22Rv1 (cell line): ENCODE measurements at regions not wholly inside any gene's neighbourhood (a gene's known extent, or its start where the extent isn't known, plus 50 kb on each side); places are given as distances from the start of the nearest gene placed in this dataset.

ENCODE experiments used
- ZFX ChIP-seq: fragments of 450-650 bp; IDR thresholded peaks from 2 replicates; pipeline ENCODE4 v1.6.1; 2017; ENCODE audit warnings: antibody characterized with exemption, borderline replicate concordance
- TF ChIP-seq, protein P1 (sequence below): fragments of 450-650 bp; IDR thresholded peaks from 2 replicates; pipeline ENCODE4 v1.5.1; 2017; ENCODE audit warnings: mild to moderate bottlenecking

DNA sequence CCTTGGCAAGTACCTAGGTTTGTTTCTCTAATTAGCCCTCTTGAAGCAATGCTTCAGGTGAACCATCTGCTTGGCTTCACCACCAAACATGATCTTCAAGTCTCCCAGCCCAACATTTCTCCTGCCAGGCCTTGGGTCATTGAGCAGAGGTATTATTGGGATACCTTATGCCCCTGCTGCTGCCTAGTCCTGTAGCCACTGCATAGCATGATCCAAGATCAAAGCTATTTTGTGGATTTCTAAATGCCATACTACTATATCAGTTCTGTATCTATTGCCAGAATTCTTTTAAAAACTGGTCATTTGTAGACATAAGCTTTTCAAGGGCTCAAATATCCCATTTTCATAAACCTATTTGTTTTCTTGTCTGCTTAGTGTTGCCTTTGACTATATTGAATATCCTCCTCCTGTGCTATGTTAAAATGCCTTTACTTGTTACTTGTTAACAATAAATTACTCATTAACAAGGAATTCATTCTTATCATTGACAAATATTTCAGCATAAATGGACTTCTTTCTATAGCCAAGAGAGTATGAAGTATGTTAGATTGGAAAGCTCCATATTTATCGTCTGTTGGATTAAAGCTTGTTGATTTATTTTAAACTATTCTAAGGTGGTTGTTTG lies 204.5 kb upstream of the RBBP8 start:
- TF ChIP-seq, protein P1, sequence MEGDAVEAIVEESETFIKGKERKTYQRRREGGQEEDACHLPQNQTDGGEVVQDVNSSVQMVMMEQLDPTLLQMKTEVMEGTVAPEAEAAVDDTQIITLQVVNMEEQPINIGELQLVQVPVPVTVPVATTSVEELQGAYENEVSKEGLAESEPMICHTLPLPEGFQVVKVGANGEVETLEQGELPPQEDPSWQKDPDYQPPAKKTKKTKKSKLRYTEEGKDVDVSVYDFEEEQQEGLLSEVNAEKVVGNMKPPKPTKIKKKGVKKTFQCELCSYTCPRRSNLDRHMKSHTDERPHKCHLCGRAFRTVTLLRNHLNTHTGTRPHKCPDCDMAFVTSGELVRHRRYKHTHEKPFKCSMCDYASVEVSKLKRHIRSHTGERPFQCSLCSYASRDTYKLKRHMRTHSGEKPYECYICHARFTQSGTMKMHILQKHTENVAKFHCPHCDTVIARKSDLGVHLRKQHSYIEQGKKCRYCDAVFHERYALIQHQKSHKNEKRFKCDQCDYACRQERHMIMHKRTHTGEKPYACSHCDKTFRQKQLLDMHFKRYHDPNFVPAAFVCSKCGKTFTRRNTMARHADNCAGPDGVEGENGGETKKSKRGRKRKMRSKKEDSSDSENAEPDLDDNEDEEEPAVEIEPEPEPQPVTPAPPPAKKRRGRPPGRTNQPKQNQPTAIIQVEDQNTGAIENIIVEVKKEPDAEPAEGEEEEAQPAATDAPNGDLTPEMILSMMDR = no peak
- no peak for TF ChIP-seq ZFX
